Stomach (tissue), 4 donors: ENCODE measurements at regions not wholly inside any gene's neighbourhood (a gene's known extent, or its start where the extent isn't known, plus 50 kb on each side); places are given as distances from the start of the nearest gene placed in this dataset.

Experiments
- EP300 ChIP-seq: sonication (generic); formaldehyde crosslinking; IDR thresholded peaks from one replicate; pipeline ENCODE4 v1.6.1; 2017; ENCODE audit warnings: antibody characterized with exemption
- POLR2A ChIP-seq, 4 donors: fragments of 450-650 bp; IDR thresholded peaks; one replicate each; pipeline ENCODE4 v1.6.1; 2016; ENCODE audit warnings: antibody characterized with exemption in 4 of 4, control low read depth in 2 of 4, mild to moderate bottlenecking in 1 of 4, moderate library complexity in 1 of 4
- POLR2AphosphoS5 ChIP-seq, 3 donors: sonication (generic); formaldehyde crosslinking; IDR thresholded peaks; one replicate each; pipeline ENCODE4 v1.6.1; 2016; ENCODE audit warnings: antibody characterized with exemption in 3 of 3
- TF ChIP-seq, protein P1 (sequence below), 7 experiments: fragments of 450-650 bp in 4 of 7; fragments of 200-600 bp in 3 of 7; sonication (generic) in 3 of 7; IDR thresholded peaks; one replicate each; pipeline ENCODE4 v1.5.1; 2016 to 2019; ENCODE audit warnings: antibody characterized with exemption in 7 of 7, control low read depth in 2 of 7, mild to moderate bottlenecking in 1 of 7

- TF ChIP-seq EP300 (no peak), POLR2A (IDR thresholded peaks at IDR 0.05) (no peak), POLR2AphosphoS5 (IDR thresholded peaks at IDR 0.05) (no peak)
- TF ChIP-seq, protein P1, sequence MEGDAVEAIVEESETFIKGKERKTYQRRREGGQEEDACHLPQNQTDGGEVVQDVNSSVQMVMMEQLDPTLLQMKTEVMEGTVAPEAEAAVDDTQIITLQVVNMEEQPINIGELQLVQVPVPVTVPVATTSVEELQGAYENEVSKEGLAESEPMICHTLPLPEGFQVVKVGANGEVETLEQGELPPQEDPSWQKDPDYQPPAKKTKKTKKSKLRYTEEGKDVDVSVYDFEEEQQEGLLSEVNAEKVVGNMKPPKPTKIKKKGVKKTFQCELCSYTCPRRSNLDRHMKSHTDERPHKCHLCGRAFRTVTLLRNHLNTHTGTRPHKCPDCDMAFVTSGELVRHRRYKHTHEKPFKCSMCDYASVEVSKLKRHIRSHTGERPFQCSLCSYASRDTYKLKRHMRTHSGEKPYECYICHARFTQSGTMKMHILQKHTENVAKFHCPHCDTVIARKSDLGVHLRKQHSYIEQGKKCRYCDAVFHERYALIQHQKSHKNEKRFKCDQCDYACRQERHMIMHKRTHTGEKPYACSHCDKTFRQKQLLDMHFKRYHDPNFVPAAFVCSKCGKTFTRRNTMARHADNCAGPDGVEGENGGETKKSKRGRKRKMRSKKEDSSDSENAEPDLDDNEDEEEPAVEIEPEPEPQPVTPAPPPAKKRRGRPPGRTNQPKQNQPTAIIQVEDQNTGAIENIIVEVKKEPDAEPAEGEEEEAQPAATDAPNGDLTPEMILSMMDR (IDR thresholded peaks at IDR 0.05): no peak
Observed at GRCh38 chr3:144840866-144841265, 869.2 kb downstream of the DIPK2A start.
